ENCODE measurements at regions not wholly inside any gene's neighbourhood (a gene's known extent, or its start where the extent isn't known, plus 50 kb on each side); places are given as distances from the start of the nearest gene placed in this dataset.

- TF ChIP-seq TSHZ2 (CRISPR knock-in tag; IDR thresholded peaks at IDR 0.05) = no peak
- TF ChIP-seq POU6F1 (CRISPR knock-in tag; IDR thresholded peaks at IDR 0.05; ENCODE audit: borderline replicate concordance, low read depth) = no peak
- no peak for TF ChIP-seq ZFP30 (CRISPR knock-in tag; IDR thresholded peaks at IDR 0.05)
- no peak for TF ChIP-seq BACH2 (CRISPR knock-in tag; IDR thresholded peaks at IDR 0.05; ENCODE audit: borderline replicate concordance)
- no peak for TF ChIP-seq SNAI2 (CRISPR knock-in tag; IDR thresholded peaks at IDR 0.05)
- no peak for TF ChIP-seq PPARA (CRISPR knock-in tag; IDR thresholded peaks at IDR 0.05; ENCODE audit: borderline replicate concordance)
- no peak for TF ChIP-seq ZNF70 (CRISPR knock-in tag; IDR thresholded peaks at IDR 0.05)
- no peak for TF ChIP-seq ZNF565 (CRISPR knock-in tag; conservative IDR thresholded peaks at IDR 0.05; ENCODE audit: low read depth)
- no peak for TF ChIP-seq ESRRG (CRISPR knock-in tag; IDR thresholded peaks at IDR 0.05)
- no peak for TF ChIP-seq GLIS3 (CRISPR knock-in tag; IDR thresholded peaks at IDR 0.05)
- no peak for ATAC-seq
Observed at GRCh38 chr1:38569932-38570656, 289.5 kb downstream of the RRAGC start.

GRCh38 chr1:38568061-38568857, 291.3 kb downstream of the RRAGC start:
- TF ChIP-seq ZC3H10 (CRISPR knock-in tag; IDR thresholded peaks at IDR 0.05) (no peak), BACH2 (CRISPR knock-in tag; IDR thresholded peaks at IDR 0.05; ENCODE audit: borderline replicate concordance) (no peak), TCF4 (CRISPR knock-in tag; IDR thresholded peaks at IDR 0.05; ENCODE audit: borderline replicate concordance) (no peak), ZNF70 (CRISPR knock-in tag; IDR thresholded peaks at IDR 0.05) (no peak), ZFP3 (CRISPR knock-in tag; IDR thresholded peaks at IDR 0.05) (no peak), OSR1 (CRISPR knock-in tag; IDR thresholded peaks at IDR 0.05) (no peak)

GRCh38 chr1:38567401-38567800, 292.2 kb downstream of the RRAGC start:
- TF ChIP-seq TCF4 (CRISPR knock-in tag; IDR thresholded peaks at IDR 0.05; ENCODE audit: borderline replicate concordance) = no peak
- TF ChIP-seq ESRRG (CRISPR knock-in tag; IDR thresholded peaks at IDR 0.05) = no peak
- no peak for TF ChIP-seq ZC3H10 (CRISPR knock-in tag; IDR thresholded peaks at IDR 0.05)
- no peak for TF ChIP-seq GLIS3 (CRISPR knock-in tag; IDR thresholded peaks at IDR 0.05)
- TF ChIP-seq ZNF70 (CRISPR knock-in tag; IDR thresholded peaks at IDR 0.05) = no peak
- TF ChIP-seq ISL1 (CRISPR knock-in tag; IDR thresholded peaks at IDR 0.05) = no peak
- TF ChIP-seq BACH2 (CRISPR knock-in tag; IDR thresholded peaks at IDR 0.05; ENCODE audit: borderline replicate concordance) = no peak
- no peak for ATAC-seq

More at GRCh38 chr1:38568061-38568857, 291.3 kb downstream of the RRAGC start:
- no peak for ATAC-seq

- ATAC-seq = no peak
- TF ChIP-seq CSDC2 (CRISPR knock-in tag; IDR thresholded peaks at IDR 0.05) (no peak), TSHZ2 (CRISPR knock-in tag; IDR thresholded peaks at IDR 0.05) (no peak), POU6F1 (CRISPR knock-in tag; IDR thresholded peaks at IDR 0.05; ENCODE audit: borderline replicate concordance, low read depth) (no peak), CREB5 (CRISPR knock-in tag; IDR thresholded peaks at IDR 0.05; ENCODE audit: low read depth) (no peak), GLIS3 (CRISPR knock-in tag; IDR thresholded peaks at IDR 0.05) (no peak), RARB (CRISPR knock-in tag; IDR thresholded peaks at IDR 0.05) (no peak)
Observed at GRCh38 chr1:38565020-38565491, 294.5 kb downstream of the RRAGC start.

All from SK-N-SH treated with all-trans-retinoic acid at 6 μM for 48 hours (cell line).